EL (cell line): ENCODE measurements at regions not wholly inside any gene's neighbourhood (a gene's known extent, or its start where the extent isn't known, plus 50 kb on each side); places are given as distances from the start of the nearest gene placed in this dataset.
"Not testable (repeated sequence)": the region's sequence is repeated elsewhere in the genome, so short reads cannot be mapped to it uniquely, and the experiment has no call there.

ENCODE experiments used
- DNase-seq: peaks from one replicate; pipeline ENCODE4 v3.0.0-alpha.2; 2016

DNA sequence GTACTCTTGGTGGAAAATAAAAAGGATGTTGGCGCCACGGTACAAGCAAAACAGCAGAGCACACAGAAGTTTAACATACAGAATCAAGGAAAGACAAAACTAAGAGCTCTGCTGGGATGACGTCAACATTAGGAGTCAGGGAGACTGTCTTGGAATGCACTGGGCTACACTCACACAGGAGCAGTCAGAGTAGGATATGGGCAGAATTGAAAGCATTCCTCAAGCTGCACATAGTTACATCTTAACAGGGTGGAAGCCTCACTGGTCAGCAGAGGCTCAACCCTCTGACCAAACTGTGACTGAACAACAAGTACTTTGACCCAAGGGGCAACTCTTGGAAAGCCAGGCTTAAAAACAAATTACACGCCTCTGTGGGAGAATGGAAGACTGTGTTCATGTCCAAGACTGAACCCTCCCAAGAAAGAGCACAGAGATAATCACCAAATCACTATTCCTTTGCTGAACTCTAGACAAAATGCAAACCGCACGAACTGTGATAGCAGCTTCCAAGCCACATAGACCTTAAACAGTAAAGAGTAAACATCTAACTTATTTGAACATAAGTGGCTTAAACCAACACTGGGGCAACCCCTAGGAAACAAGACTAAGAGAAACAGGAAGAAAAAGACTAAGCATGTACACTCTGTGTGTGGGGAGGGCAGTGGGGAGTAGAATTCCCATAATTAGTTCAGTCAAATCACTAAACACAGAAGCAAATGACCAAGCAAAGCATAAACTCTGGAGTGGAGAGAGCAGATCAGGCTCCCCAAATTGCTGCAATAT is 772.7 kb downstream of the PRELID2 start:
- DNase-seq, result peak; percentile 78

DNA sequence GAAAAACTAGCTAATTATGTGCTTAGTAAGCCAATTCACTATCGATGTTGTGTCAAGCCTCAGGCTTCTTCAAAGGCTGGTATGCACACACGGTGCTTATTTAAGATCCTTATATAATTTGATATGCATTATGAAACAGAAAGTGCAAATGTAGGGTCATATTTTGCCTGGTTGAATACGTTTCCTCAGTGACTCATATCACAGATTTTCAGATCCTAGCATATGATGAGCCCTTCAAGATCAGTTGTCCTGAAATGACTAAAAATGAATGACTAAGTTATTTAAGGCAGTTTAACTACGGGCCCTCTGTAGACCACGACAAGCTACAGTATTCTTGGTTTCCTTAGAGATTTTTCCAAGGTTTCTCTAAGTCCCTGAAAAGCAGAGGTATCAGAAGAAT is 778.3 kb downstream of the PRELID2 start:
- DNase-seq, result peak; percentile 82

DNA sequence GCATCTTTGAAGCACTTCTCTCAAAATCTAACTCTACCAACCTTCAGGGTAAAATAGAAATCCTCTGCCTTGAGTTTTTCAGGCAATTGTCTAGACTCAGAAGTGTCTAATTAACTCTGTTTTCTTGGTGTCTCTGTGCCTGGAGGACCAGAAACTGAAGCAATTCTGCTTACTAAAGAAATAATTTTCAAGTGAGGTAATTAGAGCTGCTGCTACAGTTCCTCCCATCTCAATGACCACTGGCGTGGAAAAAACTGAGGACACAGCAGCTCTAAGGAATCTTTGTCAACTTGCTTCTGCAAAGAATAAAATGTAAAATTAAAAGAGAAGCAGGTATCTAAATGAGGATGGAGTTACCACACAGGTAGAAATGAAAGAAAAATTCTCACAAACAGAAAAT is 785.0 kb downstream of the PRELID2 start:
- no peak for DNase-seq

DNA sequence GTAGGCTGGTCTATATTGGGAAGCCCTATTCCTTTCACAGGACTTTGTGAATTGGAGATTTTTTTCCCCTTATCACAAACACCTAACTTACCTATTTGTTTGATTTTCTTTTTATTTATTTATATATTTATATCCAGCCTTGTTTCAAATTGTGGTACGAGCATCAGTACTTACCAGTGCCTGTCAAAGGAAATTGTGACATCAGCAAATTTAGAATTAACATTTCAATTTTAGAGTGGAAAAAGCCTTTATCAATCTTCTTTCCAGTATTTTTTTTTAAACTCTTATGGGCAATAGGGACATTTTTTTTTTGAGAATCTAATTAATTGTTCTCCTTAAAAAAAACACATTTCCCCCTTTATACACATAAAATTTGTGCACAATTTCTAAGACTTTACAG is 790.2 kb downstream of the PRELID2 start:
- DNase-seq, result no peak

DNA sequence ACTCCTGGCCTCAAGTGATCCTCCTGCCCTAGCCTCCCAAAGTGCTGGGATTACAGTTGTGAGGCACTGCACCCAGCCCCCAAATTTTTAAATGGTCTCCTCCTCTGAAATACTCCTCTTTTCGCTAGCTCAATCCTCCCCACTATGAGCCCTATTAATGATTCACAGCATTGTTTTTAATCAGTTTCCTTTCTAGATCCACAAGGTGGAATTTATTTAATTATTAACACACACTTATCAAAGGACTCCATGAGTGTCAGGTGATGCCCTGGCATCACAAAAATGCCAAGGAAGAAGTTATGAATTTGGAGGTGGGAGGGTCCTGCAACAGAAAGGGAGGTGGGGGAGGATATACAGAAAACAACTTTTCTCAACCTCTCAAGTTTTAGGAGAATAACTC is 806.5 kb downstream of the PRELID2 start:
- DNase-seq, result no peak

DNA sequence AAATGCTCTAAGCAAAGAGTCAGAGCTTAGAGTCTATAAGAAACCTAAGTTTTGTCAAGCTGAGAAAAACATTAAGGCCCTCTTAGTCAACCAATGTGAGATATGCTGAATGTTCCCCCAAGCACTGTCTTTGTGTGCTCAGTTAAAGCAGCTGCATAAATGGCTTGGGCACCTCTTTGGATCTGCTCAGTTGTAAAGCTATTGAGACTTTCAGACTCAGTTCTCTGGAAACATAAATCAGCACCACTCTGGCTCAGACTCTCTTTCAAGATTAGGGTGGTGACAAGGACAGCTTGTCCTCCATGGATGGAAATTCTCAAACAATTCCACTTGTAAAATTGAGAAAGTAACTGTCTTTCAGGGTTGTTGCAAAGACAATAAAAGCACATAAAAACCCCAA is 807.9 kb downstream of the PRELID2 start:
- DNase-seq, result no peak

DNA sequence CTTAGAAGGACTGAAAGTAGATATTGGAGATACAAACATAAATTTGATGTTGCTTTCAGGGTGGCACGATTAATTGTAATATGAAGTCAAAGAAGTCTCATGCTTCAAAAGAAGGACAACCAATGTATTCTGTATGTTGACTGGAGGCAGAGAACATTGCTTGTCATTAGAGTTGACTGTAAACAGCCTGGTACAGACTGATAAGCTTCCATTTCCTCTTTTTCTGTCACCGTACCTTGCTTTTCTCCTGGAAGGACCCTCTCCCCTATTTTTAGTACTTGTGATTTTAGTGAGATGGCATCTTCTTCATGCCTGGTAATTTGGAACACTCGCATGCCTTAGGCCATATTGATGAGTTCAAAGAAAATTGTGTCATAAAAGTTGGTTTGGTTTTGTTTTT is 809.4 kb downstream of the PRELID2 start:
- DNase-seq, result no peak

DNA sequence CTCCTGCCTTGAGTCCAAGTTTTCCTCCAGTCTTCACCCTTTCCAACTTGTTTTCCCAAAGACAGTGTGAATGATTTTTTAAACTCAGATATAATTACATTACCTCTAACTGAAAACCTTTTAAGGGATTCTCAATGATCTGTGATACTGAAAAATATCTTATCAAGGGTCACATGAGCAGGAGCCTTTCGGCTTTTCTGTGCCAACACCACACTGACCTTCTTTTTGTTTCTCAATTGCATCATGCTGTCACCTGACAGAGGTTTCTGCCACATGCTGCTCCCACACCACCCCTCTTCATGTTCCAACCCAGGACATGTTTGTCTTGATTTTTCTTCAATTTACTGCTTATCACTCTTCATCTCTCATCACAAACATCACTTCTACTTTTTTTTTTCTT is 820.0 kb downstream of the PRELID2 start:
- no peak for DNase-seq

DNA sequence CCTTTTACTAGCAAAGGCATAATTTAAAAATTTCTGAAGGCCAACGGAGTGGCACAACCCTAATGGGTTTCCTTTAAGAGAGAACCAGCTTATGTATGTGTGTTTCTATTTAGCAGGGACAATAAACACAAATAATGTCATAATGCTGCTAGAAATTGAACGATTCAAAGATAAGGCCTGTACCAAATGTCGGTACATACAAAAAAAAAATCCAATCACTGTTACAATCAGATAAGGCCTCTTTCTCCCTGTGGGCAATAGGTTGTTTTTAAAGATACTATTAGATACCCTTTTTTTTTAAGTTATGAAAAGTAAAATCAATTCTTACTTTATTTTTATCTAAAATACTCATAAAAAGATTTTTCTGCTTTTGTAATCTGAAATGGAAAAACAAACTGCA is 821.0 kb downstream of the PRELID2 start:
- no peak for DNase-seq

DNA sequence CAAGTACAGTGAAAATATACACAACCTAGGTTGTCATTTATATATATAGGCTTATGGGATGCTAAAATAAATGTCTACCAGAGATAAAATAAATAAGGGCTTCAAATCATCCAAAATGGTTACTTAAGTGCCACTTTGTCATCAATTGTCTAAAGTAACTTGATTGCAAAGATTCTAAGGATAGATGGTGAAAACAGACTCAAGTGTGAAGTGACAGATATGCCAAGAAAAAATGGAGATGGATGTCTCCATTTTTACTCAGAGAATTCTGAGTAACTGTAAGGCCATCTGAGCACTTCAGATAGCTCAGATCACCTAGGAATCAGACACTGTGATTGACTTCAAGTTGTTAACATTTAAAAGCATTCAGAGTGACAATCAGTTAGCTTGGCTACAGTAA is 824.3 kb downstream of the PRELID2 start:
- no peak for DNase-seq

DNA sequence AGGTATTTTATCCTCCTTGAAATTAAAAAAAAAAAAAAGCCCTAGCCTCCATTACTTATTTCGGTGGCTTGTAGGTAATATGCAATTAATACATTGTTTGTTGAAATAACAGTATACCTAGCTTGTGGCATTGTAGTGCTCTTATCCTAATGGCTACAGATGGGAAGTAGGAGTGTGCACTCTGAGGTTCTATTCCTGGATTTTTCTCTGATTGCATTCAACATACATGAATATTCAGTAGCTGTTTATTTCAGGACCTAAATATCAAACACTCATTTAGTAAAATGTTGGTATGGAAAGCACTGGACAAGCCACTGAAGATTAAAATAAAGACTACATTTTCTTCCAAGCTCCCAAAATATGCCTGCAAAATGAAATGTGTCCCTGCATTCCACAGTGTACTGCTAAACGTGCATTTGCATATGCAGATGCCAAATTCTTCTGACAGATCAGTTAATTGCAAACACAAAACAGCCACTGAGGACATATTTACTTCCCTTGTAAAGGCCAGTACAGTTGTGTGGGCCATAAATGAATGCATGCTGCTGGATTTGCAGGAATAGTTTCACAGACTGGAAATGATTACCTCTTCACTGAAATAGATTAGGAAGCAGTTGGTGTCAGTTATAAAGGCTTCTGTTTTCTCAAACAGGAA is 826.1 kb downstream of the PRELID2 start:
- DNase-seq, result no peak

DNA sequence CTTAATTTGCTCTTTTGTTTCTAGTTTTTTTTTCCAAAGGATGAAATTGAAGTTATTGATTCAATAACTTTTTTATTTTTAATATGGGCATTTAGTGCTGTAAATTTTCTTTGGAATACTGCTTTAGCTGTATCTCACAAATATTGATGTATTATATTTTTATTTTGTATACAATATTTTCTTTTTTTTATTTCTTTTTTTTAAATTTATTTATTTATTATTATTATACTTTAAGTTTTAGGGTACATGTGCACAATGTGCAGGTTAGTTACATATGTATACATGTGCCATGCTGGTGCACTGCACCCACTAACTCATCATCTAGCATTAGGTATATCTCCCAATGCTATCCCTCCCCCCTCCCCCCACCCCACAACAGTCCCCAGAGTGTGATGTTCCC is 823.7 kb downstream of the KCTD16 start:
- DNase-seq, result not testable (repeated sequence)

DNA sequence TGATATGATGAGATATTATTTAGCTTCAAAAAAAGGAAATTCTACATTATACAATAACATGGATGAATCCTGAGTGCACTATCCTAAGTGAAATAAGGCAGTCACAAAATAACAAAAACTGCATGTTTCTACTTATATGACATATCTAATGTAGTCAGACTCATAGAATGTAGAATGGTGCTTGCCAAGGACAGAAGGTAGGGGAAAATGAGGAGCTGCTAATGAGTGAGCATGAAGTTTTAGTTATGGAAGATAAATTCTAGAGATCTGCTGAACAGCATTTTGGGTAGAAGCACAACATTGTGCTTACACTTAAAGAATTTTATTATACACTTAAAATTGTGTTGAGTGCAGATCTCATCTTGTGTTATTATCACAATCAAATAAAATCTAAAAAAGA is 812.4 kb downstream of the KCTD16 start:
- DNase-seq, result no peak

DNA sequence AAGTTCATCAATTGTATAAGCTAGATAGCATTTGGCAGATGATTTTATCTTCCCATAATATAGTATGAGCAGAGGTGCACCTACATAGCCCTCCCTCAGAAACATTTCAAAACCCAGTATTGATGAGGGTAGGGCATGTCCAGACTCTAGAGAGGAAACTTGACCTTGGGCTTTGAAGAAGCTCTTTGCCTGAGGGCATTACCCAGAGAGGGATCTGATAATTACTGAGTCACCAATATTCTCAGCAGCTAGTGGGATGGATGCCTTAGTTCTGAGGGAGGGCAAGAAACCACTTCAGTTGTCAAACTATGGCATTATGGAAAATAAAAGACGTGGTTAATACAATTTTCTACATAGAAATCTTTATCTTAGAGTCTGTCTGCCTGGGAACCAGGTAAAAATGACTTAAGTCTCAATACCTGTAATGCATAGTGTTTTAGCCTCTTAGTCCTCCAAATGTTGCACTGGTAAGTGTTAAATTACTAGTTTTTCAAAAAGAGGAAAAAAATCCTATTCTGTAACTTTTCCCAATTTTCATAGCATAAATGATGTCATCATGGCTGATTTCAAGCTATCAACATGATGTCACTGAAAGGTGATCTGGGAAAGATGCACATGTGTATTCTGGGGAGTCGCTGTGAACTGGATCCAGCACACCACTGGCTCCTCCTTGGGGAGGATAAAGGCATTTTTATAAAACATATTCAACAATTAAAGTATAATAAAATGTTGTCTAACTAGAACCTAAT is 809.0 kb downstream of the KCTD16 start:
- DNase-seq, result peak; percentile 54

DNA sequence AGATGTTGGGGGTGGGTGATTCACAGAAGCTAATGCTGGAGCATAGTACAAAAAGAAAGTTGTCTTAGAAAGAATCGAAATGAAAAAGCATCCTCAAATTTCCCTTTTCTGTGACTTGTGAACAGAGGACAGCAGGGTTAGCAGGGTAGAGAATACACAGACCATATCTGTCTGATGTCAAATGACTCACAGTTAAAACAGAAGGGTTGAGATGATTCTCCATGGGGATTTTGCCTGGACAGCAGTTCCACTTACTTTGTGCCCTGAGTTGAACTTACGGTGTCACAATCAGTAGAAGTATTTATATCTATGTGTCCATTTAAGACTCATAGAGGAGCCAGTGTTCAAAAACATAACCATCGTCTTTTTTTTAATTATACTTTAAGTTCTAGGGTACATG is 801.6 kb downstream of the KCTD16 start:
- DNase-seq, result peak; percentile 21

DNA sequence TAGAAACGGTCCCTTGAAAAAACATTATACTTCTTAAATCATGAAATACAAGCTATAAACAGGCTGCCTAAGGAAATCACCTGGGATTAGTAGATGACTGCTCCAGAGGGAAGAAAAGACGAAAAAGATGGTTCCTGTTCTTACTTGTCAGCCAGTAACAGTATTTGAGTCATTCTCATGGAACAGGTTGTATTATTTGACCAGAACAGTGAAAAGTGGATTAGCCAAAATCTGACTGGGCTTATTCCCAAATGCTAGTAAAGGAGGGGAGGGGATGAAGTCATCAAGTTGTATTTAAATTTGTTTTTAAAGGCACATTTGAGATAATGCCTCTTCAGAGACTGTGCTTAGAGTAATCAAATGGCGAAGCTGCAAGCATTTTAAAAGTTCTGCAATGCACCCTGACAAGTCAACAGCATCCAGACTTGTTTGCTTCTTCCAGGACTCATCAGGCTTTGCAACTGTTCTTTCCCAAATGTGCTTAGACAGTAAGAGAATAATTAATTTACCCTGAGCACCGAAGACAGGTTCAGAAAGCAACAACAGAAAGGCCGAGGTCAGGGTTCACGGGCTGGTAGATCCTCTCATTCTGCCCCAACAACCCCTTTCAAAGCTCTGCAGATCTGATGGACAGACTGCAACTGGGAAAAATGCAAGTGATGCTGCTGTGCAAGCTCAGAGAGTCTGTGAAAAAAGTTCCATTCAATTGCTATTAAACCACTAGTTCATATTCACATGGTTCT is 800.6 kb downstream of the KCTD16 start:
- DNase-seq, result no peak

DNA sequence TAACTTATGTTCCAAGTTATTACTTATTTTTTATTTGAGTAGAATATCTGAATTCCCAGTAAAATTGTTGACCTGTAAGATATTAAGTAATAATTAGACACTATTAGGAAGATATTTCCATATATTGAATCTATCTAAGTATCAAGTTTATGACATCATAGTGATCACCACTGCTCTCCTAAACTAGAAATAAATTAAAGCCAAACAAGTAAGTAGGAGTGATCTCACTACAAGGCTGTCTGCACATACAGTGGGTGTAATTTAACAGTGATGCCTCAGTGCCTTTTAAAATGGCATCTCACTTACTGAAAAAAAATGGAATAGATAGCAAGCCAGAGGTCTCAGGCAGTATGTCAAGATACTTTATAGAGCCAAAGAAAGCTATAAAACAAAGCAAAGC is 789.6 kb downstream of the KCTD16 start:
- DNase-seq, result no peak

DNA sequence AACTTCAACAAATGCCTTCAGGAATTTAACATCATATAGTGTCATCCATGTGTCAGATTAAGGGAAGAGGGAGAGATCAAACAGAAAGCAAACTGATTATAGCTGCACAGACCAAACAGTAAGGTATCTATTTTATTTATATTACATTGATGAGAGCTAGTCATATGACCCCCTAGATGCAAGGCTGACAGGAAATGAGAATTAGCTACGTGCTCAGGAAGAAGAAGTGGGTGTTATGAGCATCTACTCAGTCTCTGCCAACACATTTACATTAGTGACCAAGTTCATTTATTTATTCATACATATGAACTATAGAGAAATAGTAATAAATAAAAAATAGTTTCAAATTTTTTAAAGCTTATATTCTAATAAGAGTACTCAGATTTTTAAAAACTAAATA is 787.3 kb downstream of the KCTD16 start:
- no peak for DNase-seq

DNA sequence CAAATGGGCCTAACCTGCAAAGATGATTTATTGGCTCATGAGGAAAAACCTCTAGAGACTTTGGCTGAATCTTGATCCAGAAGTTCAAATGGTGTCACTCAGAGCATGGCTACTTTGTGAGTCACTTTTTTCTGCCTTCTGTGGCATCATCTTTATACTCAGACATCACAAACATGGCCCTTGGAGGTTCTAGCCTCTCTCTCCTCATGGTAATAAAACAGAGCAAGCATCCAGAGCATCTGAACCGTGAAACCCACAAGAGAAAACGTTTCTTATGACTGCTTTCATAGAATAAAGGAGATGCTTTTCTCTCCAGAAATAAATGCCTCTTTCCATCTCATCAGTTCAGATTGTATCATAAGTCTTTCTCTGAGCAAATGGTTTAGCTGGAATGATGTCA is 780.3 kb downstream of the KCTD16 start:
- DNase-seq, result peak; percentile 21

DNA sequence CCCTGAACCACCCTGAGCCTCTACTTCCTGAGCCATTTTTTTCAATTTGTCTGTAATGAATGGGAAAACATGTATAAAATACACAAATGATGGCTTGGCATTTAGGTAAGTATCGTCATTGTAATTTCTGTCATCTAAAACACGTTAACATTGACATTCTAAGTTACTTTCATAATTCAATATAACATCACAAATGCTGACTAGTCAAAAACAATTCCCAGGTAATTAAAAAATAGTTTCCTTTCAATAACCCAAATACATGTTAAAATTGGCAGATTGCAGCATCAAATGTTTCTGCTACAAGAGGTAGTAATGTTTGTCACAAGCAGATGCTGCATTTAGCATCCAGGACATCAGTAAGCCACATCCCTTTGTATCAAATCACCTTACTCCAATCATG is 776.4 kb downstream of the KCTD16 start:
- DNase-seq, result no peak

DNA sequence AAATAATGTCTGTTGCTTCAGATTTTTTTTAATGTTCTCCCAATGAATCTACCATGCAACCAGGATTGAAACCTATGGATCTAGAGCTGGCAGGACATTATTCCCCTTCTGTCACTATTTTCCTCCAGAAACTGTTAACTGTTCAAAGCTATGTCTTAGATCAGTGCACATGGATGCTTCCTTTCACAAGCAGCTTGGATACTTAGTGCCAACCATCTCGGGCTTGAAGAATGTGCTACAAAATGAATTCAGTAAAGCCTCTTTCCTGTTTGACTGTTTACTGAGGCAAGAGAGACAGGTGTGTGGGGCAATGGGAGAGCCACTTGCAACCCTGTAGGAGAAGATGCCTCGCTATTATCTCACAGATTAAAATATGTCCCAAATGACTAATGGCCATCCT is 774.8 kb downstream of the KCTD16 start:
- DNase-seq, result no peak

DNA sequence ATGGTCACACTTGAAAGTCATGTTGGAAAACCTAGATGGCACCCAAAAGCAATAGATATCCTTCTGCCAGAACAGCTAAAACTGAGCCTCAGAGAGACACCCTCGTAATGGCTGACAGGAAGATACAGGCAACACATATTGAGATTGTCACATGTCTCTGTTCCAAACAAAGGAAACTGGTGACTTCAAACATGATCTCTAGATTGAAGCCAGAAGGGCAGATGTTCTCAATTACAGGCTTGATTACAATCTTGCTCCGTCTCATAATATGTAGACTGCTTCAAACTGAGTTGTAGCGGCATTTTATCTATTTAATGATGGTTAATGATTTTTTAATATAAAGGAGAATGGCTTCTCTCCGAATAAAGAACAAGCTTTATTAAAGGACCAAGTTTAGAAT is 774.3 kb downstream of the KCTD16 start:
- DNase-seq, result no peak

DNA sequence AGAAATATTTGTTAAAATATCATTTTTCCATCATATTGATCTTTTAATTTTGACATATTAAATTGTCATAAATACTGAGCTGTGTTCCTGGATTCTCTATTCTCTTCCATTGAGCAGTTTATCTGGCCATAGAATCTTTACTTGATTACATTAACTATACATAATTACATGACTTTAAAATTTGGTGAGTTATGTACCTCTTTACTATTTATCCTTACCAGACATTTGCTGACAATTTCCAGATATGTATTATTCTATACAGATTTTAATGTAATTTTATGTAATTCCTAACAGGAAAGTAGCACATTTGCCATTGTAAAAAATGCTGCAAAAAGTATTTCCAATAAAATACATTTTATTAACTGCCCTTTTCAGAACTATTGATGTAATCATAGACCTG is 770.3 kb downstream of the KCTD16 start:
- DNase-seq, result no peak
